ENCODE measurements at regions not wholly inside any gene's neighbourhood (a gene's known extent, or its start where the extent isn't known, plus 50 kb on each side); places are given as distances from the start of the nearest gene placed in this dataset.

DNA sequence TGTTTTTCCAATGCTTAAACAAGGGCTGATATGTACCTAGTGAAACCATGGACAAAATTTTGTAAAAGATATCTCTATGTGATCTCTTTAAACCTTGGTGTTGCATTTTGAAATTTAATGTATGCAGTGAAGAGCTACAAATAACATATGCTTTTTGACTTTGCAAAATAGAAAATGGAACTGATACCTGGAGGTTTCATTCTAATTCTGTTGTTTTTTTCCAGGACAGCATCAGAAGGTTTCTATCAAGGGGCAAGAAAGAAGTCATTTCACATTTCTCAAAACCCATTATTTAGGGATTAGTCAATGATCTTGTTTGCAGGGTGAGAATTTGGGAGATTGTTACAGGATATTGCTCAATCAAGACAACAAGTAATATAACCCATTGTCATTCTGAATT, 549.3 kb downstream of the CDY2B start:
- no peak for TF ChIP-seq ZNF274 (IDR thresholded peaks at IDR 0.05; ENCODE audit: low read depth, low read length)
- no peak for TF ChIP-seq YY1 (IDR thresholded peaks at IDR 0.05; ENCODE audit: insufficient read depth, insufficient read length)

All from NT2/D1 (cell line).